ENCODE measurements at regions not wholly inside any gene's neighbourhood (a gene's known extent, or its start where the extent isn't known, plus 50 kb on each side); places are given as distances from the start of the nearest gene placed in this dataset.

DNA sequence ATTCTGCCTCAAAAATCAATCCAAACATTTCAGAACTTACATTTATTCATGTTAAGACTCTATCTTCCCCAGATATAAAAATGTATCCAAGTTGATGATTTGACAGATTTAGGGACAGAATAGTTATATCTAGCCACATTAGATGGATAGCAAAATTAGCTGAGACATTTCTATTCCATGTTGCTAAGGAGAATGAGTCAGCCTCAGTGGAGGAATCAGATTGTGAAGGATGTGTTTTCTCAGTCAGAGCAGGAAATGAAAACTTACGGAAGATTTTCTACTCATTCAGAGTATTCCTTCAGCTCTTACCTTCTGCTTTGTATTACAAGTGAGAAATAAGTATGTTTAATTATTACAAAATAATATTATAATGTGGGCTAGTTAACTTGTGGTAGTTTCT lies 556.3 kb upstream of the ANO3 start:
- no peaks in the 10 kb centered on the region for H3K27me3 ChIP-seq (replicated peaks; ENCODE audit: insufficient read depth)
- no peak for TF ChIP-seq POLR2A (IDR thresholded peaks at IDR 0.05)
- WGBS: 80% methylated on average over 1 of the region's 1 CpG

DNA sequence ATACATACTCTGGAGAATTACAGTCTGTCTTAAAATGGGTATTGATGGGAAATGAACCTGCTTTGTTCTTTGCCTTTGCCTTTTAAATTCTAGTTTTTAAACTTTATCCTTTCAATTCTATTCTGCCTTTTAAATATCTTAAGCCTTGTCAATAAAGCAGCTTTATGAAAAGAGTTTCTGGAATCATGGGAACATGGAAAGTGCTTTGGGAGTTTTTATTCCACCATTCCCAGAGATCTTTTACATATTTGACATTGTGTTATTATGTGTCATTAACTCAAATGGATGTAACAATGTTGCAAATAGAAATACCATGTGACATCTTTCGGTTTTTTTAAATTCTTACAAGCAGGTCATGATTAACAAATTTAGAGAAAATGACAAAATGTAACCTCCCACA lies 555.7 kb upstream of the ANO3 start:
- no peak for DNase-seq (ENCODE audit: low spot score)
- no peak for TF ChIP-seq POLR2A (IDR thresholded peaks at IDR 0.05)
- TF ChIP-seq POLR2AphosphoS5 (IDR thresholded peaks at IDR 0.05): no peak
- TF ChIP-seq, protein P1, sequence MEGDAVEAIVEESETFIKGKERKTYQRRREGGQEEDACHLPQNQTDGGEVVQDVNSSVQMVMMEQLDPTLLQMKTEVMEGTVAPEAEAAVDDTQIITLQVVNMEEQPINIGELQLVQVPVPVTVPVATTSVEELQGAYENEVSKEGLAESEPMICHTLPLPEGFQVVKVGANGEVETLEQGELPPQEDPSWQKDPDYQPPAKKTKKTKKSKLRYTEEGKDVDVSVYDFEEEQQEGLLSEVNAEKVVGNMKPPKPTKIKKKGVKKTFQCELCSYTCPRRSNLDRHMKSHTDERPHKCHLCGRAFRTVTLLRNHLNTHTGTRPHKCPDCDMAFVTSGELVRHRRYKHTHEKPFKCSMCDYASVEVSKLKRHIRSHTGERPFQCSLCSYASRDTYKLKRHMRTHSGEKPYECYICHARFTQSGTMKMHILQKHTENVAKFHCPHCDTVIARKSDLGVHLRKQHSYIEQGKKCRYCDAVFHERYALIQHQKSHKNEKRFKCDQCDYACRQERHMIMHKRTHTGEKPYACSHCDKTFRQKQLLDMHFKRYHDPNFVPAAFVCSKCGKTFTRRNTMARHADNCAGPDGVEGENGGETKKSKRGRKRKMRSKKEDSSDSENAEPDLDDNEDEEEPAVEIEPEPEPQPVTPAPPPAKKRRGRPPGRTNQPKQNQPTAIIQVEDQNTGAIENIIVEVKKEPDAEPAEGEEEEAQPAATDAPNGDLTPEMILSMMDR (IDR thresholded peaks at IDR 0.05): no peak

More for the DNA sequence above, 556.3 kb upstream of the ANO3 start:
- Histone ChIP-seq H3K36me3 (no peaks in the 10 kb centered on the region), H3K4me3 (no peak overlapping the region), H3K27ac (no peak overlapping the region), H3K9me3 (no peaks in the 10 kb centered on the region), H3K4me1 (replicated peaks) (no peaks in the 10 kb centered on the region)
- no peak for DNase-seq (ENCODE audit: low spot score)
- intact Hi-C loops (cut with DNase I): no loop called here

DNA sequence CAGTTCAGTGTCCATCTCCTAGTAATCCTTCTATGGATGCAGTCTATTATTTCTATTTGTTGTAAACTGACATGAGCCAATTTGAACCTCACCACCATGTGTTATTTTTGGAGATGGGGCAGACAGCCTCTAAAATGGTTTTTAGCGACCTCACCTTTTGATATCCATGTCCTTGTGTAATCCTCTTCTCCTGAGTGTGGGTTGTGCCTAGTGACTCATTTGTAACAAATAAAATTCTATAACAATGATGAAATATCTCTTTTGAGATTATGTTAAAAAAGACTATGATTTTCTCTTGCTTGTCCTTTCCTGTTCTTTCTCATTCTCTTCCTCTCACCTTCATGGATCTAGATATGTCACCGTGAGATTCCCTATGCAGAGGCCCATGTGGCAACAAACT lies 554.6 kb upstream of the ANO3 start:
- intact Hi-C loops (cut with DNase I): no loop called here
- Histone ChIP-seq H3K9me3 (no peaks in the 10 kb centered on the region), H3K4me1 (replicated peaks) (no peaks in the 10 kb centered on the region), H3K4me3 (no peak overlapping the region), H3K27ac (no peak overlapping the region), H3K36me3 (no peaks in the 10 kb centered on the region), H3K27me3 (replicated peaks; ENCODE audit: insufficient read depth) (no peaks in the 10 kb centered on the region)
- 89% methylated on average over 2 of the region's 2 CpGs for WGBS
- TF ChIP-seq POLR2AphosphoS5 (IDR thresholded peaks at IDR 0.05): no peak
- TF ChIP-seq, protein P1 (IDR thresholded peaks at IDR 0.05): no peak
- DNase-seq (ENCODE audit: low spot score): no peak

More for the DNA sequence above, 555.7 kb upstream of the ANO3 start:
- Histone ChIP-seq H3K4me3 (no peak overlapping the region), H3K36me3 (no peaks in the 10 kb centered on the region), H3K27me3 (replicated peaks; ENCODE audit: insufficient read depth) (no peaks in the 10 kb centered on the region), H3K27ac (no peak overlapping the region), H3K4me1 (replicated peaks) (no peaks in the 10 kb centered on the region), H3K9me3 (no peaks in the 10 kb centered on the region)
- intact Hi-C loops (cut with DNase I): no loop called here
- WGBS: 95% methylated on average over 1 of the region's 1 CpG

DNA sequence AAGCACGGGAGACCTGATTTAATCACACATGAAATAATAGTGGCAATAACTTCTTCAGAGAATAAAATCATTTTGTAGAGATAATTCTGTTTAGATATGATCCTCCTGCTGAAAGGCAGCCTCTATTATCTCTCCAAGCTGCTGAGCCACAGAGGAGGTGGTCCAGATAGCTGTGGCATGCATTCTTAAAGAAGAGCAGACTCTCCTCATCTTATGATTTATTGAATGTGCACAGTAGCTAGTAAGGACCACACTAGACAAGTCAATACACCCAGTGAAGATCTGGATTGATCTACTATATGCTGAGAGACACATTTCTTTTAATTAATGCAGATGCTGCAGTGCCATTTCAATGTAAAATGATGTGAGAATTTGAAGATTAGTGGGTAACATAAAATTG lies 552.9 kb upstream of the ANO3 start:
- WGBS: 29% methylated on average over 1 of the region's 1 CpG
- Histone ChIP-seq H3K9me3 (no peaks in the 10 kb centered on the region), H3K27ac (no peak overlapping the region), H3K36me3 (no peaks in the 10 kb centered on the region), H3K4me1 (replicated peaks) (no peaks in the 10 kb centered on the region), H3K27me3 (replicated peaks; ENCODE audit: insufficient read depth) (no peaks in the 10 kb centered on the region), H3K4me3 (no peak overlapping the region)
- intact Hi-C loops (cut with DNase I): no loop called here
- DNase-seq (ENCODE audit: low spot score): no peak
- TF ChIP-seq, protein P1 (IDR thresholded peaks at IDR 0.05): no peak
- TF ChIP-seq POLR2A (IDR thresholded peaks at IDR 0.05) (no peak), POLR2AphosphoS5 (IDR thresholded peaks at IDR 0.05) (no peak)

DNA sequence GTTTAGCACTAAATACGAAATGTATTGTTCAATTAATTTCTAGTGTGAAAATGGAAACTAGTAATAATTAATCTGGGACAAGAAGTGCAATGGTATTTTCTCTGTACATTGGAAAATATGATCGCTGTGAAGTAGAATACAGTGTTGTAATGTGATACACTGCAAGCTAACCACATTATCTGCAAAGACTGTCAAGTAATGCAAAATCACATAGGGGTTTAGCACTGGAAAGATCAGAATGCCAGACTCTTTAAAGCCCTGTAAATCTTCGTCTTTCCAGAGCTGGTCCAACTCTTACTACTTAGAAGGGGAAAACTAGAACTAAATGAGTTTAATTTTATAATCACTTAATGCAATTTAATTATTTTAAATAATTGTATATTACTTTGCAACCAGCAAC lies 544.5 kb upstream of the ANO3 start:
- TF ChIP-seq, protein P1 (IDR thresholded peaks at IDR 0.05): no peak
- TF ChIP-seq POLR2A (IDR thresholded peaks at IDR 0.05): no peak
- no peak for TF ChIP-seq POLR2AphosphoS5 (IDR thresholded peaks at IDR 0.05)
- Histone ChIP-seq H3K36me3 (no peaks in the 10 kb centered on the region), H3K27ac (no peak overlapping the region), H3K4me3 (no peak overlapping the region), H3K4me1 (replicated peaks) (no peaks in the 10 kb centered on the region), H3K27me3 (replicated peaks; ENCODE audit: insufficient read depth) (no peaks in the 10 kb centered on the region), H3K9me3 (no peaks in the 10 kb centered on the region)
- 36% methylated on average over 3 of the region's 3 CpGs for WGBS
- DNase-seq (ENCODE audit: low spot score): no peak
- intact Hi-C loops (cut with DNase I): no loop called here
